Thyroid gland (tissue), 4 donors: ENCODE measurements at regions not wholly inside any gene's neighbourhood (a gene's known extent, or its start where the extent isn't known, plus 50 kb on each side); places are given as distances from the start of the nearest gene placed in this dataset.

Experiments used
- POLR2A ChIP-seq, 2 donors: fragments of 450-650 bp; IDR thresholded peaks; one replicate each; pipeline ENCODE4 v1.6.1; 2017; ENCODE audit warnings: antibody characterized with exemption in 2 of 2, mild to moderate bottlenecking in 2 of 2, moderate library complexity in 1 of 2
- TF ChIP-seq, protein P1 (sequence below), 6 experiments: fragments of 200-600 bp in 3 of 6; fragments of 450-650 bp in 3 of 6; sonication (generic) in 3 of 6; IDR thresholded peaks; one replicate each; pipeline ENCODE4 v1.5.1; 2016 to 2019; ENCODE audit warnings: antibody characterized with exemption in 6 of 6, mild to moderate bottlenecking in 2 of 6, inconsistent platforms in 1 of 6, moderate library complexity in 1 of 6

DNA sequence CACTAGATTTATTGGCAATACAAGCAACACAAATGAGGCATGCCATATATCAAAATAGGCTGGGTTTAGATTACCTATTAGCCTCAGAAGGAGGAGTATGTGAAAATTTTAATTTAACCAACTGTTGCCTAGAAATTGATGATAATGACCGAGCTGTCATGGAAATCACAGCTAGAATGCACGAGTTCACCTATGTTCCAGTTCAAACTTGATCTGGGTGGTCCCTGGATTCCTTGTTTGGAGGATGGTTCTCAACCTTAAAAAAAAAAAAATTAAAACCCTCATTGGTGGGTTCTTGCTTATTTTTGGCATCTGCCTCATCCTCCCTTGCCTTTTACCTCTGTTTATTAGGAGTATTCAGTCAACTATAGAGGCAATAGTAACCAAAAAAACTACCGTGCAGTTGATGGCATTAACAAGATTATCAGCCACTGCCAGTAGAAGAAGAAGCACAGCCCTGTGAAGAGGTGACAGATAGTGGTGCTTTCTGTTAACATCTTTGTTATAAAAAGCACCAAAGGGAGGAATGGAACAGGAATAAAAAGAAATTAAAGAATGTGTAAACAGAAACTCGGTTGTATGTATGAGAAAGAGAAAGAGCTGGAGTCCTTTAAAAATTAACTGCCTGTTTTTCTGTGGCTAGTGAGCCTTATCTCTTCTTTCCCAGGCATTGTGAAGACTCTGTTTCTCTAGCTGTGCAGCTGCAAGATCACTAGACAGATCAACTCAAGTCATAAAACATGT is 106.4 kb downstream of the ZNF429 start:
- TF ChIP-seq, protein P1, sequence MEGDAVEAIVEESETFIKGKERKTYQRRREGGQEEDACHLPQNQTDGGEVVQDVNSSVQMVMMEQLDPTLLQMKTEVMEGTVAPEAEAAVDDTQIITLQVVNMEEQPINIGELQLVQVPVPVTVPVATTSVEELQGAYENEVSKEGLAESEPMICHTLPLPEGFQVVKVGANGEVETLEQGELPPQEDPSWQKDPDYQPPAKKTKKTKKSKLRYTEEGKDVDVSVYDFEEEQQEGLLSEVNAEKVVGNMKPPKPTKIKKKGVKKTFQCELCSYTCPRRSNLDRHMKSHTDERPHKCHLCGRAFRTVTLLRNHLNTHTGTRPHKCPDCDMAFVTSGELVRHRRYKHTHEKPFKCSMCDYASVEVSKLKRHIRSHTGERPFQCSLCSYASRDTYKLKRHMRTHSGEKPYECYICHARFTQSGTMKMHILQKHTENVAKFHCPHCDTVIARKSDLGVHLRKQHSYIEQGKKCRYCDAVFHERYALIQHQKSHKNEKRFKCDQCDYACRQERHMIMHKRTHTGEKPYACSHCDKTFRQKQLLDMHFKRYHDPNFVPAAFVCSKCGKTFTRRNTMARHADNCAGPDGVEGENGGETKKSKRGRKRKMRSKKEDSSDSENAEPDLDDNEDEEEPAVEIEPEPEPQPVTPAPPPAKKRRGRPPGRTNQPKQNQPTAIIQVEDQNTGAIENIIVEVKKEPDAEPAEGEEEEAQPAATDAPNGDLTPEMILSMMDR (IDR thresholded peaks at IDR 0.05): no peak
- TF ChIP-seq POLR2A (IDR thresholded peaks at IDR 0.05): no peak
